NT2/D1 (cell line): ENCODE measurements at regions not wholly inside any gene's neighbourhood (a gene's known extent, or its start where the extent isn't known, plus 50 kb on each side); places are given as distances from the start of the nearest gene placed in this dataset.
A peak's percentile ranks its signal among the peaks of the same experiment; 100 is the strongest.

Source experiments
- DNase-seq: peaks from one replicate; pipeline ENCODE4 v3.0.0-alpha.2; 2011; ENCODE audit warnings: low read depth, low spot score
- H3K27me3 ChIP-seq: 2 replicates; pipeline ENCODE4 v1.6.0; 2011; ENCODE audit warnings: mild to moderate bottlenecking; ENCODE audit not compliant: insufficient read length, insufficient read depth
- H3K36me3 ChIP-seq: 2 replicates; pipeline ENCODE4 v1.6.1; 2011; ENCODE audit warnings: mild to moderate bottlenecking, low read length, mixed read lengths; ENCODE audit not compliant: insufficient read depth, insufficient read length
- H3K4me1 ChIP-seq: 2 replicates; pipeline ENCODE4 v1.5.1; 2011; ENCODE audit not compliant: insufficient read depth, insufficient read length
- H3K4me3 ChIP-seq: 2 replicates; pipeline ENCODE4 v1.5.1; 2011; ENCODE audit warnings: low read depth; ENCODE audit not compliant: insufficient read length
- H3K9ac ChIP-seq: 2 replicates; pipeline ENCODE4 v1.6.0; 2011; ENCODE audit warnings: low read depth; ENCODE audit not compliant: insufficient read length
- H3K9me3 ChIP-seq: 2 replicates; pipeline ENCODE4 v1.5.1; 2011; ENCODE audit warnings: mild to moderate bottlenecking, low read length; ENCODE audit not compliant: insufficient read depth
- SUZ12 ChIP-seq: IDR thresholded peaks from 2 replicates; pipeline ENCODE4 v1.6.1; 2011; ENCODE audit not compliant: insufficient read length, insufficient read depth; ENCODE audit errors: extremely low read depth
- YY1 ChIP-seq: IDR thresholded peaks from 2 replicates; pipeline ENCODE4 v1.6.1; 2011; ENCODE audit not compliant: insufficient read length, insufficient read depth
- ZNF274 ChIP-seq: IDR thresholded peaks from 2 replicates; pipeline ENCODE4 v1.6.1; 2011; ENCODE audit warnings: mild to moderate bottlenecking, low read depth, low read length

DNA sequence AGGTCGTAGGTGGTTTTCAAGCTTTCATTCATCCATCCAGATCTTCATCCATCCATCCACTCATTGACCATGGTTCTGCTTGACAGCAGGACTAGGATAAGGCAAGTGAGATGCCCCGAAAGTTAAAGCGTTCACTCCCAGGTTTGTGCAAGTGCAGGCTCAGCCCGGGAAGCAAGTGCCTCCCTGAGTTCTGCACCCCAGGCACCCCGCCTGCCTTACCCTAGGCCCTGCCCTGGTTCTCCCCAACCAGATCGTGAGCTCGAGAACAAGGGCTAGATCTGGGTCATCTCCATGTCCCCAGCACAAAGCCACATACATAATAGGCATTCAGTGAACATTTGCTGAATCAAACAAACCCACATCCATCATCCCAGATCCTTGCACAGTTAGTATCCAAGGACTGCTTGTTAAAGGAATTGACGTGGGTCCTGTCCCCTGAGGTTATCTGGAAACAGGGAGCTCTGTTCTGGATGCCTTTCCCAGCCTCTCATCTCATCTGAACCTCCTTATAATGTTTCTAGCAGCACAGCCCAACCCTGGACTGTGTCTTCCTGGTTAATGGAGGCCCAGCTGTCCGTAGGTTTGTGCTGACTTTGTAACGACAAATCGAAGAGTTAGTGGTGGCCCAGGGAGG is 116.1 kb upstream of the GPC1 start:
- no peak for DNase-seq
- TF ChIP-seq SUZ12 = no peak

DNA sequence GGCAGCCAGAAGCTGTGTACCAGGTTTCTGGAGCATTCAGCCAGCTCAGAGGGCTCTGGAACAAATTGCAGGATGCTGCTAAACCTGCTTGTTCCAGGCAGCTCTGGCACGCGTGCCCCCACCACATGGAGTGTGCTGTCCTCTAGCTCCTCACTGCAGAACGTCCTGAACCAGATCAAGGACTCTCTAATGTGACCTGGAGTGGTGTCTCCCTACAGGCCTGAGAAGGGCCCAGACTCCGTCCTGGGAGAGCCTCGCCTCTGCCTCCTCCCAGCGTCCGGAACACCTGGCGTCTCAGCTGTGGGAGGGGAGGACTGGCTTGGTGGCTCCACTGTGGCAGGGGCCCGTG is 115.6 kb upstream of the GPC1 start:
- Histone ChIP-seq H3K36me3 (no peaks in the 10 kb centered on the region), H3K9me3 (no peaks in the 10 kb centered on the region), H3K27me3 (peaks cover 42% of the 10 kb centered on the region), H3K4me3 (no peak overlapping the region), H3K4me1 (peaks cover 10% of the 10 kb centered on the region), H3K9ac (peak overlapping the region; percentile 44)
- DNase-seq = no peak
- TF ChIP-seq YY1 = no peak
- TF ChIP-seq SUZ12 = no peak
- no peak for TF ChIP-seq ZNF274

More for the DNA sequence above, 116.1 kb upstream of the GPC1 start:
- Histone ChIP-seq H3K9ac (no peak overlapping the region), H3K9me3 (no peaks in the 10 kb centered on the region), H3K36me3 (no peaks in the 10 kb centered on the region), H3K27me3 (peaks cover 38% of the 10 kb centered on the region), H3K4me1 (peaks cover 12% of the 10 kb centered on the region), H3K4me3 (no peak overlapping the region)

DNA sequence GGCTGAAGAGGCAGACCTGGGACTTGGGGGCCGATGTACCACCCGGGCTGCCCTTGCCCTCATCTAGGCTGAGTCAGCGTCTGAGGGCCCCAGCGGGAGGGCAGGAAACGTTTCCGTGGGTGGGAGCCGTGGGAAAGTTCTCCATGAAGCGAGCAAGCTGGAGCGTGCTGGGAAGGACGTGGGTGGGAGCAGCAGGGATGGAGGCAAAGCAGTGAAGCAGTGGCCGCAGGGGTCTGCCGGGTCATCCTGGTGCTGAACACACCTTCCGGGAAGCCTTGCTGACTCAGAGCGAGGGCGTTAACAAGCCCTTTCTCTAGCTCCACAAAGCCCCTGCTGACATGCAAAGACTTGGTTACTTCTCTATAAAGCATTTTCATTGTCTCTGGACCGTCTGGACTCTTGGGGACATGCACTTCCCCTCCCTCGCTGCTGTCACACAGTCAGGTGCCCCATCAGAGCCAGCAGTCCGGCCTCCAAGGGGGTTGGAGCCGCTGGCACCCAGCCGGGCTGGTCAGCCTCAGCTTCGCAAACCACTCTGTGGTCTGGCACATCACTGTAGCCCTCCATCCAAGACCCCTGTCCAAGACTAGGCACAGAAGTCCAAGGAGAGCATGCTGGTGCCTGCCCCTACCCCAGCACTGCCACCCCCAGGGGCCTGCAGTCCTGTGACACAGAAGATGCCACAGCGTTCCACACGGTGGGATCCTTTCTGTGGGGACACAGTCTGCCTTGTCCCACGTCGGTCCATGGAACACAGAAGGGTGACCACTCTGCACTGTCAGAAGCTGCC is 115.1 kb upstream of the GPC1 start:
- peak overlapping the region; percentile 44 for H3K9ac ChIP-seq
- H3K4me3 ChIP-seq = no peak overlapping the region
- peaks cover 10% of the 10 kb centered on the region for H3K4me1 ChIP-seq
- H3K27me3 ChIP-seq = peaks cover 43% of the 10 kb centered on the region
- no peak for TF ChIP-seq ZNF274
- TF ChIP-seq YY1 = no peak
- TF ChIP-seq SUZ12 = no peak
- H3K9me3 ChIP-seq = no peaks in the 10 kb centered on the region
- peak; percentile 27 for DNase-seq
- no peaks in the 10 kb centered on the region for H3K36me3 ChIP-seq

DNA sequence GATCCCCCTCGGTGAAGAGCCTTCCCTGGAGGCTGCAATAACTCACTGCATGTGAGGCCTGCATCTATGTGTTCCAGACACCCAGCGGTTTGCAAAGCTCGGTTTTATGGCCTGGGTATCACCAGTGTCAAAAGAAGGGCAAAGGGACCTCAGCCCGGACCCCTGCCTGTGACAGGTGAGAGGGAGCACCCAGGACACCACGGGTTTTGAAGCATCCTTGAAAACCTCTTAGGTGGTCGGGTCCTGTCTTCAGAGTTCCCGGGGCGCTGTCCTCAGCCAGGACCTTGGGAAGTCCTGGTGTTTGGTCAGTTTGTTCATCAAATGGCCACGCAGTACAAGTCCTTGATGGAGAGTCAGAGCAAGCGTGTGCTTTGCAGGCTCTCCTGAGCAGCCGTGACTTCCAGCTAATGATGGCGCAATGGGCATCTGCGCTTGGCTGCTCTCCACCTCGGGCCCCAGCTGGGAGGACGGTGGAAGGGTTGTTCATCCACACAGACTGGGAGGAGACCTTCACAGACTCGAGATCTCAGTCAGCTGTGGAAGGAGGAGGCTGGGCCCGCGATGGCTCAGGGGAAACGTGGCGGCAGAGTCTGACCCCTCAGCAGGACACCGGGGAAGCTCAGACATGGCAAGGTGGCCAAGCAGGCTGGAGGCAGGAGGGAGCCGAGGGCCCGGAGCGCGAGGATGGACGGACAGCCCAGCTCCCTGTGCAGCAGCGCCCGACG is 113.1 kb upstream of the GPC1 start:
- Histone ChIP-seq H3K27me3 (peaks cover 43% of the 10 kb centered on the region), H3K4me3 (no peak overlapping the region)
- no peak for DNase-seq

DNA sequence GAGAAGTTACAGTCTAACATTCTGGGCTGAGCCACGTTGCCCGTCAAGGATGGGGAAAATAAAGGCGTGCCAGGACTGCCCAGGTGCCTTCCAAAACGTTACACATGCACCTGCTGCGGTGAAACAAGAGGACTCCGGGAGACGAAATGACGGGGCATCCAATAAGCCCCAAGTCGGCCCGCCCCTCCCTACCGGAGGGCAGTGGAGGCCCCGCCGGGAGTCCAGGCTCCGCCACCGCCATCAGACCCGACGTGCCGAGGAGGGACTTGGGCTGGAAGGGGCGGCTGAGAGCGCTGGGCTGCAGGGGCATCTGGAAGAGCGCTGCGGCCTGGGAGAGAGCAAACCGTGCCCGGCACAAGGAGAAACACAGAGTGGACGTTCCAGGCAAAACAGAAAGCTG is 112.5 kb upstream of the GPC1 start:
- no peak for TF ChIP-seq YY1
- no peak for TF ChIP-seq ZNF274
- TF ChIP-seq SUZ12 = no peak
- DNase-seq = no peak
- Histone ChIP-seq H3K9ac (no peak overlapping the region), H3K4me3 (no peak overlapping the region), H3K9me3 (no peaks in the 10 kb centered on the region), H3K27me3 (peaks cover 43% of the 10 kb centered on the region), H3K4me1 (peaks cover 13% of the 10 kb centered on the region), H3K36me3 (no peaks in the 10 kb centered on the region)

More for the DNA sequence above, 113.1 kb upstream of the GPC1 start:
- TF ChIP-seq SUZ12 (no peak), ZNF274 (no peak), YY1 (no peak)
- Histone ChIP-seq H3K9ac (no peak overlapping the region), H3K9me3 (no peaks in the 10 kb centered on the region), H3K4me1 (peaks cover 13% of the 10 kb centered on the region), H3K36me3 (no peaks in the 10 kb centered on the region)

DNA sequence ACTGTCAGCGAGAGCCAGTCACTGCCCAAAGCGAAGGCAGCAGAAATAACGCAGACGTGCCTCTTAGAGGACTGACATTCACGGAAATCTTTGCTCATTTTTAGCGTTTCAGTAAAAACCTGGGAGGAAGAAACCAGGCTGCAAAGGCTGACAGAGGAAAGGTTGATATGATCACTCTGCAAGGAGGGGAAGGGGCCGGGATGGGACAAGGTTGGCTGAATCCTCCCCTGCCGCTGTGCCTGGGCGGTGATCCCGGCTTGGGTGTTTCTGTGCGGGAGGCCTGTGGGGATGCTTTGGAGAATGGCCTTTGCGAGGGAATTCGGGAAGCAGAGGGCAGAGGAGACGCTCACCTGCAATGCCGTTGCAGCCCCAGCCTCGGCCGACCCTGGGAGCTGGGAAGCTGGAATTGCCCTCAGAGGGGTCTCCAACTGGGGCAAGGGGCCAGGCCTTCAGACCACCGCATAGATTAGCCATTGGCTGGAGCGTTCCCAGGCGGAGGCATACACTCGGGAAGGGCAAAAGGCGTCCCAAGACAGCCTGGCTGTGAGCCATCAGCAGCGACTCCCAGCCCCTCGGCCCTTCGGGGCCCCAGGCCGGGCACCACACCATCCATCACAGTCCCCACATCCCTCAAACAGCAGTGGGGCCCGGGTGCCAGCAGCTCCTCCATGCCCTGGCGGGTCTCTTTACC is 111.7 kb upstream of the GPC1 start:
- H3K4me1 ChIP-seq = peaks cover 13% of the 10 kb centered on the region
- H3K27me3 ChIP-seq = peaks cover 43% of the 10 kb centered on the region
- no peak for TF ChIP-seq YY1
- TF ChIP-seq SUZ12 = no peak
- TF ChIP-seq ZNF274 = no peak
- no peak for DNase-seq
- H3K9ac ChIP-seq = no peak overlapping the region
- H3K4me3 ChIP-seq = no peak overlapping the region
- H3K36me3 ChIP-seq = no peaks in the 10 kb centered on the region
- no peaks in the 10 kb centered on the region for H3K9me3 ChIP-seq

DNA sequence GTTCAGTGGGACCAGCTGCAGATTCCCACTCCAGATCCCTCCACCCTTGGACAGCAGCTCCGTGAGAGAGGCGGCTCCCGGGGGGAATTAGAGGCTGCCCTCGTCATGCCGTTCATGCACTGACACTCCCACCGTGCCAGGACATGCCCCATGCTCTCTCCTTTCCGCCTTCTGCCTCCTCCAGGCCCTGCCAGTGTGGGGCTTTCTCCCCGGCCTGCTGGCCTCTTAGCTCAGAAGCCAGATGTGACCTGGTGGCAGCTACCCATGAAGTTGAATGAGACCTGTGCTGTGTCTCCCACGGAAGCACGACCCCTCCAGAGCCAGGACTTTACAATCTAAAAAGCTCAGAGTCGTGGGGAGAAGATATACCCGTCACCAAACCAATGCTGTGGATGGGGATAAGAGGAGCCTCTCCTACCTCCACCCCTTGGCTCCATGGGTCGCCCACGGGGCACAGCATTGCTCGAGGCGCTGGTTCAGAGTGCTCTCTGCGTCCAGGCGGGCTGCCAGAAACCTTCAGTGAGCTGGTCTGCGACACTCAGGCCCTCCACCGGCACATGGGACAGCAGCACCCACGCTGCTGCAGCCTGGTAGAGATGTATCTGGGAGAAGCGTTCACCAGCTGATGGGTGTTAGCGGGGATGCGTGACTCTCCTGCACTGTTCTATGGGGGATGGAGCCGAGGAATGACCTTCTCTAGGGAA is 111.0 kb upstream of the GPC1 start:
- TF ChIP-seq SUZ12 = no peak
- no peak for TF ChIP-seq ZNF274
- no peak for TF ChIP-seq YY1
- no peak overlapping the region for H3K4me3 ChIP-seq
- no peak overlapping the region for H3K9ac ChIP-seq
- no peak for DNase-seq
- no peaks in the 10 kb centered on the region for H3K9me3 ChIP-seq
- peaks cover 36% of the 10 kb centered on the region for H3K27me3 ChIP-seq
- peaks cover 15% of the 10 kb centered on the region for H3K4me1 ChIP-seq
- no peaks in the 10 kb centered on the region for H3K36me3 ChIP-seq
